Right lobe of liver (tissue), 4 donors: ENCODE measurements at regions not wholly inside any gene's neighbourhood (a gene's known extent, or its start where the extent isn't known, plus 50 kb on each side); places are given as distances from the start of the nearest gene placed in this dataset.

Source experiments
- CTCF ChIP-seq, 4 donors: fragments of 200-600 bp in 3 of 4; fragments of 450-650 bp in 1 of 4; IDR thresholded peaks; one replicate each; pipeline versions ENCODE4 v1.5.1 to v1.8.0; 2016 to 2022; ENCODE audit warnings: antibody characterized with exemption in 4 of 4, mild to moderate bottlenecking in 2 of 4
- POLR2A ChIP-seq: fragments of 450-650 bp; IDR thresholded peaks from one replicate; pipeline ENCODE4 v1.6.1; 2017; ENCODE audit warnings: antibody characterized with exemption, mild to moderate bottlenecking
- donor health status: DM: no; HTN: no; CAD: no.
- donor health status: DM: no; HTN: no; CAD: no.
- donor health status: DM: no; HTN: yes; CAD: no.

DNA sequence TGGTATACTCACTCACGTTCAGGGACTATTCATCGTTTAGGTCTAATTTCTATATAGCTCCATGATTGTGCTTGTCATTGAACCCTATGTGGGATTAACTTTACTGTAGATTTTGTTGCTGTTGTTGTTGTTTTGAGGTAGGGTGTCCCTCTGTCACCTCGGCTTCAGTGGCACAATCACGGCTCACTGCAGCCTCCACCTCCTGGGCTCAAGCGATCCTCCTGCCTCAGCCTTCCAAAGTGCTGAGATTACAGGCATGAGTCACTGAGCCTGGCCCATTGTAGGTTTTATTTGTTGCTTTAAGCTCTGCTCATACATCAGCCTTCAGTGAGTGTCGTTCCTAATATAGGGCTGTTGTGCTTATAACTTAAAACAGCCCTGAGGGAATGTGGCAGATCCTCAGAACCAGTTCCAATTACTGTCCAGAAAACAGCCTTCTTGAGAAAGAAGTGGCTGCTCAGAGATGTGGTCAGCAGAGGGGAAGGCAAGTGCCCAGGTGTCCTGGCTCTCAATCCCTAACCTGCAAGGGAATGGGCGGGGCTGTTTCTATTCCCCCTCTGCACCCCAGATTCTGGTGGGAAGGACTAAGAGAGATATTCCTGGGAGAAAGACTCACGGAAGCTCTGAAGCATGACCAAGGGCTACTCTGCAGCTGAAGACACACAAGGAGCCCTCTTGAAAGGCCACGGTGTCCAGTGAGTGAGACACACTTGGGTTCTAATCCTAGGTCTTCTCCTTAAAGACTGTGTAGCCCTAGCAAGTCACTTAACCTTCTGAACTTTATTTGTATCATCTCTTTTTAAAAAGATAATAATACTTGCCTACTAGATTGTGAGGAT is 79.6 kb upstream of the LCLAT1 start:
- TF ChIP-seq CTCF (IDR thresholded peaks at IDR 0.05) (no peak), POLR2A (no peak)
